AG04450 (cell line): ENCODE measurements at regions not wholly inside any gene's neighbourhood (a gene's known extent, or its start where the extent isn't known, plus 50 kb on each side); places are given as distances from the start of the nearest gene placed in this dataset.

Experiments used
- CTCF ChIA-PET: fragments of 300-600, 350-600 bp; formaldehyde crosslinking; extraction: SDS; loops from one replicate; lab custom pipeline; 2022; ENCODE audit warnings: antibody characterized with exemption, inconsistent platforms; lab: Charles Lee
- POLR2A ChIA-PET: fragments of 350-600 bp; formaldehyde crosslinking; extraction: SDS; loops from one replicate; lab custom pipeline; 2021; ENCODE audit warnings: antibody characterized with exemption, inconsistent platforms; lab: Yijun Ruan, JAX
- DNase-seq: peaks from one replicate; pipeline ENCODE4 v3.0.0-alpha.2; 2011; ENCODE audit warnings: low read depth, low spot score
- H3K27ac ChIP-seq: one replicate; pipeline ENCODE4 v1.5.1; 2012; ENCODE audit warnings: low read depth, low read length, control low read depth
- H3K27me3 ChIP-seq: one replicate; pipeline ENCODE4 v1.6.0; 2012; ENCODE audit warnings: low read length; ENCODE audit not compliant: control insufficient read depth, insufficient read depth
- H3K4me3 ChIP-seq: 2 replicates; pipeline ENCODE4 v1.5.1; 2011; ENCODE audit warnings: mild to moderate bottlenecking, low read depth, low read length, control low read depth
- H3K9me3 ChIP-seq: 2 replicates; pipeline ENCODE4 v1.5.1; 2012; ENCODE audit warnings: low read length; ENCODE audit not compliant: control insufficient read depth, insufficient read depth
- TF ChIP-seq, protein P1 (sequence below): IDR thresholded peaks from 2 replicates; pipeline ENCODE4 v1.5.1; 2011; ENCODE audit warnings: low read depth, low read length, control low read depth, inconsistent platforms

DNA sequence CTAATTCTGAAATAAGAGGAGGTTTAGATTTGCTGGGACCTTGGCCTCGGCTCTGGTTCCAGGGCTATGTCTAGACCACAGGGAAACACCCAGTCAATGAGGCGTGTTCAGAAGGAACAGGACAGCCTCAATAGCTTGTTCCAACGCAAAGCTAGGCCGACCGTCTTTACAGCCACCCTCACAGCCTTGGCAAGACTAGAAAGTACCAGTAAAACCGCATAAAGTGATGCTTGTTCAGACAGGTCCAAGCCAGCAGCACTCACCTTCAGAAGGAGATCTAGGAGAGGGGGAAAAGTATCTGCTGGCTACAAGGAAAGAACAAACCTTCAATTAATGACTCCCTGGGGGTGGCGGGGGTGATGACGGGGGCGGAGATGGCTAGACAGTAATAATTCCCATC is 50.1 kb upstream of the LMTK2 start:
- TF ChIP-seq, protein P1, sequence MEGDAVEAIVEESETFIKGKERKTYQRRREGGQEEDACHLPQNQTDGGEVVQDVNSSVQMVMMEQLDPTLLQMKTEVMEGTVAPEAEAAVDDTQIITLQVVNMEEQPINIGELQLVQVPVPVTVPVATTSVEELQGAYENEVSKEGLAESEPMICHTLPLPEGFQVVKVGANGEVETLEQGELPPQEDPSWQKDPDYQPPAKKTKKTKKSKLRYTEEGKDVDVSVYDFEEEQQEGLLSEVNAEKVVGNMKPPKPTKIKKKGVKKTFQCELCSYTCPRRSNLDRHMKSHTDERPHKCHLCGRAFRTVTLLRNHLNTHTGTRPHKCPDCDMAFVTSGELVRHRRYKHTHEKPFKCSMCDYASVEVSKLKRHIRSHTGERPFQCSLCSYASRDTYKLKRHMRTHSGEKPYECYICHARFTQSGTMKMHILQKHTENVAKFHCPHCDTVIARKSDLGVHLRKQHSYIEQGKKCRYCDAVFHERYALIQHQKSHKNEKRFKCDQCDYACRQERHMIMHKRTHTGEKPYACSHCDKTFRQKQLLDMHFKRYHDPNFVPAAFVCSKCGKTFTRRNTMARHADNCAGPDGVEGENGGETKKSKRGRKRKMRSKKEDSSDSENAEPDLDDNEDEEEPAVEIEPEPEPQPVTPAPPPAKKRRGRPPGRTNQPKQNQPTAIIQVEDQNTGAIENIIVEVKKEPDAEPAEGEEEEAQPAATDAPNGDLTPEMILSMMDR: no peak
- H3K9me3 ChIP-seq: no peaks in the 10 kb centered on the region
- CTCF ChIA-PET: interaction anchor here (1.2 kb wide), 1 partner anchor 35 kb away, joined by 4 read pairs; no protein-coding TSS in a partner anchor
- DNase-seq: no peak
- POLR2A ChIA-PET: no interaction called here
- no peak overlapping the region for H3K4me3 ChIP-seq
- H3K27ac ChIP-seq: no peak overlapping the region
- H3K27me3 ChIP-seq: no peaks in the 10 kb centered on the region
